IPS-NIHi7 (cell line): ENCODE measurements at regions not wholly inside any gene's neighbourhood (a gene's known extent, or its start where the extent isn't known, plus 50 kb on each side); places are given as distances from the start of the nearest gene placed in this dataset.

Experiments used
- DNase-seq: peaks from one replicate; pipeline ENCODE4 v3.0.0; 2012; ENCODE audit warnings: mixed read lengths; ENCODE audit errors: extremely low spot score

- DNase-seq, result no peak
These were observed 533.6 kb downstream of the BNC2 start for GRCh38 chr9:16336833-16337232.

- no peak for DNase-seq
These were observed 533.0 kb downstream of the BNC2 start for GRCh38 chr9:16337322-16338029.

GRCh38 chr9:16341177-16341576 is 529.3 kb downstream of the BNC2 start:
- no peak for DNase-seq

GRCh38 chr9:16342246-16343020 is 528.0 kb downstream of the BNC2 start:
- no peak for DNase-seq

- DNase-seq, result no peak
These were observed 526.9 kb downstream of the BNC2 start for GRCh38 chr9:16343249-16344237.

GRCh38 chr9:16344343-16344742 is 526.1 kb downstream of the BNC2 start:
- DNase-seq, result peak; percentile 43

GRCh38 chr9:16345902-16346301 is 524.6 kb downstream of the BNC2 start:
- DNase-seq, result no peak

GRCh38 chr9:16347886-16348285 is 522.6 kb downstream of the BNC2 start:
- no peak for DNase-seq

GRCh38 chr9:16348531-16348930 is 521.9 kb downstream of the BNC2 start:
- no peak for DNase-seq

- no peak for DNase-seq
These were observed 518.2 kb downstream of the BNC2 start for GRCh38 chr9:16352251-16352650.

- DNase-seq, result no peak
These were observed 517.6 kb downstream of the BNC2 start for GRCh38 chr9:16352791-16353401.

- DNase-seq, result no peak
These were observed 514.2 kb downstream of the BNC2 start for GRCh38 chr9:16356196-16356765.

- no peak for DNase-seq
These were observed 512.6 kb downstream of the BNC2 start for GRCh38 chr9:16357828-16358227.

GRCh38 chr9:16358751-16359150 is 511.7 kb downstream of the BNC2 start:
- DNase-seq, result no peak
